ENCODE measurements at regions not wholly inside any gene's neighbourhood (a gene's known extent, or its start where the extent isn't known, plus 50 kb on each side); places are given as distances from the start of the nearest gene placed in this dataset.

DNA sequence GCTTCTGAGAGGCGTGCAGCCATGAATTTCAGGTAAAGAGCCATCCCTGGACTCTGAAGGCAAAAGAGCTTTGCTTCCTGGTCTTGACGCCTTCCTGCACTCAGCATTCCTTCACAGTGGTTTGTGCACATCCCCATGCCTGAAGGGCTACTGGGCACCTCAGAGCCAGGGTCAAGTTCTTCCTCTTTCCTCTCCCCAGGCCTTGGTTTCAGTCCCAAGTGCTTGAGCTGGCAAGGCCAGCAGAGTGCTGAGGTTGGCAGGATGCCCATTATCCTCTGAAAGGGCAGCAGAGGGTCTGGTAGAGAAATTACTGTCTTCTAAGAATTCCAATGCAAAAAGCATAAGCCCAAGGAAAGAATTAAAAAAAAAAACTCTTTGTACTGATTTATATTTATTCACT is 1064.9 kb downstream of the TTLL7 start:
- H3K4me3 ChIP-seq (ENCODE audit: low read depth, low read length): no peak overlapping the region
- no peaks in the 10 kb centered on the region for H3K79me2 ChIP-seq (ENCODE audit: control insufficient read depth, insufficient read depth, low read length, unreplicated experiment)
- no peaks in the 10 kb centered on the region for H3K4me1 ChIP-seq (ENCODE audit: control insufficient read depth, insufficient read depth, low read length, unreplicated experiment)
- no peaks in the 10 kb centered on the region for H3K27me3 ChIP-seq (ENCODE audit: insufficient read depth, low read length)
- H3K27ac ChIP-seq (ENCODE audit: low read depth, low read length): no peak overlapping the region
- H3K36me3 ChIP-seq (ENCODE audit: insufficient read depth, low read length): no peaks in the 10 kb centered on the region
- H2AFZ ChIP-seq (ENCODE audit: low read length, unreplicated experiment): no peak overlapping the region

DNA sequence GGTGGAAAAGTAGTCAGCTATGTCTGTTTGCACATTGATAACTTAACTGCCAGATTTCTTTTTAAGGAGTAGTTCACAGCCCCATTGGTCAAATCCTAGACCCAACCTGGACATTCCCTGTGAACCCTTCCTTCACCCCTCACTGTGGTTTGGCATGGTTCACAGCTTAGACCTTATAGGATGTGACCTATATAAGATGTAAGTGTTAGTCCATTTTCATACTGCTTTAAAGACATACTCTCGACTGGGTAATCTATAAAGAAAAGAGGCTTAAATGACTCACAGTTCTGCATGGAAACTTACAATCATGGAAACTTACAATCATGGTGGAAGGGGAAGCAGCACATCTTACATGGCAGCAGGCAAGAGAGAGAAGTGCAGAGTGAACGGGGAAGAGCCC is 1066.2 kb downstream of the TTLL7 start:
- Histone ChIP-seq H2AFZ (ENCODE audit: low read length, unreplicated experiment) (no peak overlapping the region), H3K27ac (ENCODE audit: low read depth, low read length) (no peak overlapping the region), H3K4me3 (ENCODE audit: low read depth, low read length) (no peak overlapping the region), H3K27me3 (ENCODE audit: insufficient read depth, low read length) (no peaks in the 10 kb centered on the region), H3K36me3 (ENCODE audit: insufficient read depth, low read length) (no peaks in the 10 kb centered on the region), H3K4me1 (ENCODE audit: control insufficient read depth, insufficient read depth, low read length, unreplicated experiment) (no peaks in the 10 kb centered on the region), H3K79me2 (ENCODE audit: control insufficient read depth, insufficient read depth, low read length, unreplicated experiment) (no peaks in the 10 kb centered on the region)

DNA sequence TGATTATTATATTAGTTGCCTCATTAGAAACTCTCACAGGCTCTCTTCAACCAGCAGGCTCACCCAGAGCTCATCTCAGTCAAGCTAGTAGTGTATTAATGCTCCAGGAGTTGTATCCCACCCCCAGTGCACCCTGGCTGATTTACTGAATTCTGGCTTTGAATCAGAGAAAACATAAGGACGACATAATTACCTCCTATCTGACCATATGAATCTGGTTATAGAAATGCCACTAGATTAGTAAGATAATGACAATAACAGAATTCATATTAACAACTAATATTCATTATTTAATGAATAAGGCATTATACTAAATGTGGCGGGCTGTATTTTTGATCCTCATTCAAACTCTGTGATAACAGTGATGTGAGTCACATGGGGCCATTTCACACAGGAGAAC is 1066.7 kb downstream of the TTLL7 start:
- H3K79me2 ChIP-seq (ENCODE audit: control insufficient read depth, insufficient read depth, low read length, unreplicated experiment): no peaks in the 10 kb centered on the region
- H3K36me3 ChIP-seq (ENCODE audit: insufficient read depth, low read length): no peaks in the 10 kb centered on the region
- H3K4me3 ChIP-seq (ENCODE audit: low read depth, low read length): no peak overlapping the region
- H2AFZ ChIP-seq (ENCODE audit: low read length, unreplicated experiment): no peak overlapping the region
- H3K27ac ChIP-seq (ENCODE audit: low read depth, low read length): no peak overlapping the region
- H3K4me1 ChIP-seq (ENCODE audit: control insufficient read depth, insufficient read depth, low read length, unreplicated experiment): no peaks in the 10 kb centered on the region
- no peaks in the 10 kb centered on the region for H3K27me3 ChIP-seq (ENCODE audit: insufficient read depth, low read length)

DNA sequence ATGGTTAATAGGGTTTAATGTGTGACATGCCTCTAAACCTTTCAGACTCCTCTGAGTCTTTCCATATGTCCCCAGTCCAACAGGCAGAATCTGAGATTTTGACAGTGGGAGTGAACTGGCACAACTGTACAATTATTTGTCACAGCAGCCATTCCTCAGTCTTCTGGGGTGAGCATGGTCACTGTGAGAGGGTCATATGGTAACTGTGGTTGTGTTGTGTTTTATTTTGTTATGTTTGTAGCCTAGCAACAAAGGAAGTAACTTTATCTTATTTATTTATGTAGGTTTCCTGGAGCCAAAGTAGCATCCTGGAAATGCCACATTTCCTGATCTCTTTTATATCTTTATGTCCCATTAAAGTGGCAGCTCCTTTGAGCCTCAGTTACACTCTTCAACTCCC is 1067.9 kb downstream of the TTLL7 start:
- H3K27ac ChIP-seq (ENCODE audit: low read depth, low read length): no peak overlapping the region
- no peak overlapping the region for H2AFZ ChIP-seq (ENCODE audit: low read length, unreplicated experiment)
- no peak overlapping the region for H3K4me3 ChIP-seq (ENCODE audit: low read depth, low read length)
- no peaks in the 10 kb centered on the region for H3K79me2 ChIP-seq (ENCODE audit: control insufficient read depth, insufficient read depth, low read length, unreplicated experiment)
- H3K4me1 ChIP-seq (ENCODE audit: control insufficient read depth, insufficient read depth, low read length, unreplicated experiment): no peaks in the 10 kb centered on the region
- no peaks in the 10 kb centered on the region for H3K36me3 ChIP-seq (ENCODE audit: insufficient read depth, low read length)
- H3K27me3 ChIP-seq (ENCODE audit: insufficient read depth, low read length): no peaks in the 10 kb centered on the region

DNA sequence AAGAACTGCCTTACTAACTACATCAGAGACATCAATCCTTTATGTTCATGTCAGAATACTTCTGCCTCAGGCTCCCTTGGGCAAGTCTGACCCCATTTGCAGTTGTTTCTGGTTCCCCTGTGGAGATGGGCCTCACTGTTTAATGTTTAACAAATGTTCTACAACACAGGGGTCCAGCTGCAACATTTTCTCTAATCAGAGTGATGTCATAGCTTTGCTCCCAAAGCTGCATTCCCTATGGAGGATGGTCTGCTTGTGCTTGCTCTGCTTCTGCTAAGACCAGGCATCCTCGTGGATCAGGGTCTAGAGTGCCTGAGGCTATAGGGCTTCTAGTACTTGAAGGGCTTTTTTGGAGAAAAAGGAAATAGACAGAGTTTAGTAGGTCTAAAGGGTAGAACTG is 1071.2 kb downstream of the TTLL7 start:
- Histone ChIP-seq H3K4me1 (ENCODE audit: control insufficient read depth, insufficient read depth, low read length, unreplicated experiment) (no peaks in the 10 kb centered on the region), H3K79me2 (ENCODE audit: control insufficient read depth, insufficient read depth, low read length, unreplicated experiment) (no peaks in the 10 kb centered on the region), H3K4me3 (ENCODE audit: low read depth, low read length) (no peak overlapping the region), H3K36me3 (ENCODE audit: insufficient read depth, low read length) (no peaks in the 10 kb centered on the region), H3K27me3 (ENCODE audit: insufficient read depth, low read length) (no peaks in the 10 kb centered on the region), H2AFZ (ENCODE audit: low read length, unreplicated experiment) (no peak overlapping the region), H3K27ac (ENCODE audit: low read depth, low read length) (no peak overlapping the region)

DNA sequence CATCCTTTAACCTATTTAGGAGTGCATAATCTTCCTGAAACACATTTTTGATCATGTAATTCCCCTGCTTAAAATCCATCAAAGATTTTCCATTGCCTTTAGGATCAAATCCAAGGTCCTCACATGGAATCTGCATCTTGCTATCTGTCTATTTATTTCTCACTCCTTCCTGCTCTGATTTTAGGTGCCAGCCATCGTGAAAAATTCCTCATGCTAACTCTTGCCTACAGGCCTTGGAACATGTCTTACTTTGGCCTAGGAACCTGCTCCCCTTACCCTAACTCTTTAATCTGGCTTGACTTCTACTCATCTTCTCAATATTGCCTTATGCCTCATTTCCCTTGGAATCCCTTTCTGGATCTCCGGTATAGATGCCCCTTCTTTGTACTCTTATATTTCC is 1074.3 kb downstream of the TTLL7 start:
- Histone ChIP-seq H3K27ac (ENCODE audit: low read depth, low read length) (no peak overlapping the region), H3K4me1 (ENCODE audit: control insufficient read depth, insufficient read depth, low read length, unreplicated experiment) (peaks cover 7% of the 10 kb centered on the region), H3K79me2 (ENCODE audit: control insufficient read depth, insufficient read depth, low read length, unreplicated experiment) (no peaks in the 10 kb centered on the region), H3K36me3 (ENCODE audit: insufficient read depth, low read length) (no peaks in the 10 kb centered on the region), H3K4me3 (ENCODE audit: low read depth, low read length) (no peak overlapping the region), H3K27me3 (ENCODE audit: insufficient read depth, low read length) (no peaks in the 10 kb centered on the region), H2AFZ (ENCODE audit: low read length, unreplicated experiment) (no peak overlapping the region)

DNA sequence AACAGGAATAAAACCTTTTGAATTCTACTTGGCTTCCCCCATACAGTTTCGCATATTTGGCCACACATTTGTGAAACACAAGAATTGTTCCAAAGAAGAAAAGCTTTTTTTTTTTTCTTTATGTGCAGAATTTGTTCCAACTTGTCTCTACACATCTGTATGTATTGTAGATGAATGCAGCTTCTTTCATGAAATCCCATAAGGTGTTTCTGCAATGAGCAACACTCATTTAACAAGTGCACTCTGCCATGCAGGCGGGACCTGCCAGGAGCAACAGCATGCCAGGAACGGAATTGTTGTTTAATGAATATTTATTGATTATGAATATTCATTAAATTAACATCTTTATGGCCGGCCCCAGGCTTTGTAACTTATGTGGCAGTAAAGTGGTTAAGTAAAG is 1075.0 kb downstream of the TTLL7 start:
- Histone ChIP-seq H3K4me1 (ENCODE audit: control insufficient read depth, insufficient read depth, low read length, unreplicated experiment) (peaks cover 10% of the 10 kb centered on the region), H3K27me3 (ENCODE audit: insufficient read depth, low read length) (no peaks in the 10 kb centered on the region), H3K4me3 (ENCODE audit: low read depth, low read length) (no peak overlapping the region), H2AFZ (ENCODE audit: low read length, unreplicated experiment) (no peak overlapping the region), H3K79me2 (ENCODE audit: control insufficient read depth, insufficient read depth, low read length, unreplicated experiment) (no peaks in the 10 kb centered on the region), H3K36me3 (ENCODE audit: insufficient read depth, low read length) (no peaks in the 10 kb centered on the region), H3K27ac (ENCODE audit: low read depth, low read length) (no peak overlapping the region)

DNA sequence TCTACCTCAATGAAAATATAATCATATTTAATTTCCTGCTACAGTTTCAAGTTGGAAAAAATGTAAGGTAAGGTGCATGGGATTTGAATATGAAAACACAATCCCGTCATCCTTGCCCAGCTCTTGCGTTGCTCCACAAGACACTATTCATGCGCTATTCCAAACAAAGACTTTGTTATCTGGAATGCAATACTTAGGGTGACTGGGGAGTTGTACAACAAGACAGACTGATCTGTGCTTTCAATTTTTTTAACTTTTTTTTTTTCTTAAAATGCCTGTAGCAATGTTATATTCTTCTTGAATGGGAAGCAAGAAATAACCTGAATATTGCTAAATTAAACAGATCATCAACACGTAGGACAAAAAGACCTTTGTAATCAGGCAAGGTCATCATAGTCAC is 1077.2 kb downstream of the TTLL7 start:
- Histone ChIP-seq H3K27ac (ENCODE audit: low read depth, low read length) (no peak overlapping the region), H3K4me3 (ENCODE audit: low read depth, low read length) (no peak overlapping the region), H3K27me3 (ENCODE audit: insufficient read depth, low read length) (no peaks in the 10 kb centered on the region), H3K36me3 (ENCODE audit: insufficient read depth, low read length) (no peaks in the 10 kb centered on the region), H2AFZ (ENCODE audit: low read length, unreplicated experiment) (no peak overlapping the region), H3K79me2 (ENCODE audit: control insufficient read depth, insufficient read depth, low read length, unreplicated experiment) (no peaks in the 10 kb centered on the region), H3K4me1 (ENCODE audit: control insufficient read depth, insufficient read depth, low read length, unreplicated experiment) (peaks cover 10% of the 10 kb centered on the region)

DNA sequence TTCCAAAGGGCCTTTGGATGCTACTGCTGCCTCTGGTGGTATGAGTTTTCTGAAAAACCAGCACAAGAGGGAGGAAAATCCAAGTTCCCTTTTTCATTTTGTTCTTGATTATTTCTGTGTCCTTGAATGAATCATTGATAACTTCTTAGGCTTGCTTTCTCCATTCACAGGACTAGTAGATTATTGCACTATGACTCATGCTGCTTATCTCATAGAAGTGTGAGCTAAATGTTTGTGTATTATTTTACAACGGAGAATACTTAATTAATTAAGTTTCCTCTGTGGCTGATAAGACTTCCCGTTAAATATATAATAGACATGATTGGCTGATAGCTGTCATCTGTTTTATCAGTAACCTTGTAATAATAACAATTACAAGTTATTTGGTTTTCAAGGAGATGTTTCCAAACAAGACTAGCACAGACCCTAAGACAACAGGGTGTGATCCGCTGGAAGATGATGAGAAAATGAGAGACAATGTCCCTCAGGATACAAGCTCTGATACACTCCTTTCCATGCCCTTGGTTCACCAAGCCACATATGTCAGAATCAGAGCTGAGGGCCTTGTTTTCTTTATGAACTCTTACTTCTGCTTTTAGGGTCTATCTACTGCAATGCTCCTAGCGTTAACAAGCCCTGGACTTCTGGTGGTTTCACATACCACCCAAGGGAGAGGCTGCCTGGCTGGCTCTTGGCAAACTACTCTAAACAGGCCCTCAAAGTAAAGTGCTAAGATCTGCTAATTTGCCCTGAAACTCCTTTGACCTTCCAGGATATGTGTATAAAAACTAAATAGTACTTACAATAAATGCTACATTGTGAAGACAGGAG is 1078.3 kb downstream of the TTLL7 start:
- Histone ChIP-seq H3K27ac (ENCODE audit: low read depth, low read length) (no peak overlapping the region), H2AFZ (ENCODE audit: low read length, unreplicated experiment) (no peak overlapping the region), H3K79me2 (ENCODE audit: control insufficient read depth, insufficient read depth, low read length, unreplicated experiment) (no peaks in the 10 kb centered on the region), H3K4me3 (ENCODE audit: low read depth, low read length) (no peak overlapping the region), H3K36me3 (ENCODE audit: insufficient read depth, low read length) (no peaks in the 10 kb centered on the region), H3K4me1 (ENCODE audit: control insufficient read depth, insufficient read depth, low read length, unreplicated experiment) (peaks cover 10% of the 10 kb centered on the region), H3K27me3 (ENCODE audit: insufficient read depth, low read length) (no peaks in the 10 kb centered on the region)

DNA sequence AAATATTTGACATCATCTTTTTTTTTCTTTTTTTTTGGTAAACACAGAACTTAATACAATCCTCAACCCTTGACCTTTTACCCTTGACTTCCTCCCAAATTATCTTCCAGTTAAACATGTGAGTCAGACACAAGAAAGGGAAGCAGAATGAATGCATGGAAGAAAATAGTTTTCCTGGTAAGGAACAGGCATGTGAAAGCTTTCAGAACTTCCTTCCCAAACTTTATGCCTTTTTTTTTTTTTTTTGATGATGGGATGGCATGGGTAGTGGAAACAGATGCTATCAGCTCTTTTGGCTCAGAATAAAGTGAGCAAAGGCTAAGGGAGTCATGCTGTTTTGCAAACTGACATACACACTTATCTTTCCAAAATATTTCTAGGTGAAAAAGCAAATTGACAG is 1079.1 kb downstream of the TTLL7 start:
- H3K36me3 ChIP-seq (ENCODE audit: insufficient read depth, low read length): no peaks in the 10 kb centered on the region
- no peaks in the 10 kb centered on the region for H3K79me2 ChIP-seq (ENCODE audit: control insufficient read depth, insufficient read depth, low read length, unreplicated experiment)

DNA sequence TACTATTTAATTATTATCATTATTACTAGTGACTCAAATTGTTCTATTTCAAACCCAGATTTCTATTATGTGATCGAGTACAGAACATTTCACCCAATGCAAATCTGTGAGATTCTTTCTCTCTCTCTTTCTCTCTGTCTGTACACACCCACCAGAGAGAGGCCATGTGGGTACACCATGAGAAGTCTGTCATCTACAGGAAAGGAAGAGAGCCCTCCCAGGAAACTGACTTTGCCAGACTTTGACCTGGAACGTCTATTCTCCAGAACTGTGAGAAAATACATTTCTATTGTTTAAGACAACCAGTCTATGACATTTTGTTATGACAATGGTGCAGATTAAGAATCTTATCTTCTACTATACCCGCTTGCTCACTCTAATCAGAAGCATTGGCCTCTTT is 1091.6 kb downstream of the TTLL7 start:
- Histone ChIP-seq H3K4me3 (ENCODE audit: low read depth, low read length) (no peak overlapping the region), H3K36me3 (ENCODE audit: insufficient read depth, low read length) (no peaks in the 10 kb centered on the region), H3K4me1 (ENCODE audit: control insufficient read depth, insufficient read depth, low read length, unreplicated experiment) (no peaks in the 10 kb centered on the region)

More for the DNA sequence above, 1079.1 kb downstream of the TTLL7 start:
- Histone ChIP-seq H3K4me1 (ENCODE audit: control insufficient read depth, insufficient read depth, low read length, unreplicated experiment) (peaks cover 10% of the 10 kb centered on the region), H2AFZ (ENCODE audit: low read length, unreplicated experiment) (no peak overlapping the region), H3K27me3 (ENCODE audit: insufficient read depth, low read length) (no peaks in the 10 kb centered on the region), H3K27ac (ENCODE audit: low read depth, low read length) (no peak overlapping the region), H3K4me3 (ENCODE audit: low read depth, low read length) (no peak overlapping the region)

More for the DNA sequence above, 1091.6 kb downstream of the TTLL7 start:
- H3K27ac ChIP-seq (ENCODE audit: low read depth, low read length): no peak overlapping the region
- H3K27me3 ChIP-seq (ENCODE audit: insufficient read depth, low read length): no peaks in the 10 kb centered on the region
- H3K79me2 ChIP-seq (ENCODE audit: control insufficient read depth, insufficient read depth, low read length, unreplicated experiment): no peaks in the 10 kb centered on the region
- no peak overlapping the region for H2AFZ ChIP-seq (ENCODE audit: low read length, unreplicated experiment)

Measured in ACC112 (cell line).